GM21717 (cell line): ENCODE measurements at regions not wholly inside any gene's neighbourhood (a gene's known extent, or its start where the extent isn't known, plus 50 kb on each side); places are given as distances from the start of the nearest gene placed in this dataset.
"Not testable (repeated sequence)": the region's sequence is repeated elsewhere in the genome, so short reads cannot be mapped to it uniquely, and the experiment has no call there.

ENCODE experiments used
- ATAC-seq: cut with Tn5 transposase; IDR thresholded peaks from one replicate; pipeline ENCODE4 v1.9.1; 2021; ENCODE audit warnings: mild to moderate bottlenecking, moderate library complexity; ENCODE audit not compliant: unreplicated experiment

- ATAC-seq: no peak
These were observed 1281.6 kb upstream of the TMEFF2 start for GRCh38 chr2:193476171-193476800.

GRCh38 chr2:193475038-193475437 lies 1280.3 kb upstream of the TMEFF2 start:
- ATAC-seq: no peak

- no peak for ATAC-seq
These were observed 1274.5 kb upstream of the TMEFF2 start for GRCh38 chr2:193469251-193469650.

GRCh38 chr2:193467276-193467987 lies 1272.7 kb upstream of the TMEFF2 start:
- no peak for ATAC-seq

- ATAC-seq: no peak
These were observed 1268.3 kb upstream of the TMEFF2 start for GRCh38 chr2:193463011-193463410.

- ATAC-seq: no peak
These were observed 1267.7 kb upstream of the TMEFF2 start for GRCh38 chr2:193462411-193462810.

- ATAC-seq: no peak
These were observed 1266.8 kb upstream of the TMEFF2 start for GRCh38 chr2:193461431-193461934.

GRCh38 chr2:193446967-193447366 lies 1252.2 kb upstream of the TMEFF2 start:
- ATAC-seq: no peak

- ATAC-seq: no peak
These were observed 1247.6 kb upstream of the TMEFF2 start for GRCh38 chr2:193442293-193442692.

GRCh38 chr2:193428336-193428818 lies 1233.6 kb upstream of the TMEFF2 start:
- ATAC-seq: no peak

GRCh38 chr2:193412368-193412767 lies 1217.6 kb upstream of the TMEFF2 start:
- not testable (repeated sequence) for ATAC-seq

- ATAC-seq: no peak
These were observed 1215.2 kb upstream of the TMEFF2 start for GRCh38 chr2:193409951-193410350.

GRCh38 chr2:193382583-193382982 lies 1187.8 kb upstream of the TMEFF2 start:
- ATAC-seq: no peak

- no peak for ATAC-seq
These were observed 1183.1 kb upstream of the TMEFF2 start for GRCh38 chr2:193377789-193378188.

- ATAC-seq: no peak
These were observed 1178.4 kb upstream of the TMEFF2 start for GRCh38 chr2:193373120-193373519.

GRCh38 chr2:193371200-193371599 lies 1176.5 kb upstream of the TMEFF2 start:
- no peak for ATAC-seq

- no peak for ATAC-seq
These were observed 1173.9 kb upstream of the TMEFF2 start for GRCh38 chr2:193368615-193369014.

GRCh38 chr2:193357508-193357907 lies 1162.8 kb upstream of the TMEFF2 start:
- ATAC-seq: no peak

- ATAC-seq: not testable (repeated sequence)
These were observed 1158.0 kb upstream of the TMEFF2 start for GRCh38 chr2:193352665-193353242.

GRCh38 chr2:193350509-193350908 lies 1155.8 kb upstream of the TMEFF2 start:
- no peak for ATAC-seq

- no peak for ATAC-seq
These were observed 1154.9 kb upstream of the TMEFF2 start for GRCh38 chr2:193349642-193350041.

GRCh38 chr2:193348055-193348454 lies 1153.3 kb upstream of the TMEFF2 start:
- ATAC-seq: no peak
